OCI-LY1 (cell line): ENCODE measurements at regions not wholly inside any gene's neighbourhood (a gene's known extent, or its start where the extent isn't known, plus 50 kb on each side); places are given as distances from the start of the nearest gene placed in this dataset.
"Not testable (repeated sequence)": the region's sequence is repeated elsewhere in the genome, so short reads cannot be mapped to it uniquely, and the experiment has no call there.

Experiments
- H2AFZ ChIP-seq: fragments of 200-600 bp; sonication (generic), shearing (Covaris generic); 2 replicates; pipeline ENCODE4 v1.6.0; 2014; ENCODE audit warnings: antibody characterized with exemption, mild to moderate bottlenecking, low read length
- H3F3A ChIP-seq: fragments of 200-600 bp; sonication (generic), shearing (Covaris generic); 2 replicates; pipeline ENCODE4 v1.6.0; 2014; ENCODE audit warnings: mild to moderate bottlenecking, antibody characterized with exemption, low read length, moderate library complexity; ENCODE audit not compliant: insufficient read depth
- H3K27ac ChIP-seq: fragments of 200-600 bp; sonication (generic); 2 replicates; pipeline ENCODE4 v1.5.1; 2014; ENCODE audit warnings: low read length, mixed run types, mild to moderate bottlenecking, low read depth; ENCODE audit not compliant: poor library complexity, severe bottlenecking
- H3K27me3 ChIP-seq: fragments of 200-600 bp; sonication (generic); 2 replicates; pipeline ENCODE4 v1.6.0; 2014; ENCODE audit warnings: antibody characterized with exemption, mild to moderate bottlenecking, low read length, moderate library complexity; ENCODE audit not compliant: insufficient read depth
- H3K36me3 ChIP-seq: fragments of 200-600 bp; sonication (generic); 2 replicates; pipeline ENCODE4 v1.6.1; 2014; ENCODE audit warnings: mild to moderate bottlenecking, antibody characterized with exemption, low read length, moderate library complexity, mixed read lengths; ENCODE audit not compliant: insufficient read depth
- H3K4me1 ChIP-seq: fragments of 200-600 bp; sonication (generic); 2 replicates; pipeline ENCODE4 v1.5.1; 2014; ENCODE audit warnings: mild to moderate bottlenecking, low read length, moderate library complexity; ENCODE audit not compliant: insufficient read depth, severe bottlenecking
- H3K4me2 ChIP-seq: fragments of 200-600 bp; sonication (generic), shearing (Covaris generic); 2 replicates; pipeline ENCODE4 v1.6.1; 2014; ENCODE audit warnings: low read length
- H3K4me3 ChIP-seq: fragments of 200-600 bp; sonication (generic); 2 replicates; pipeline ENCODE4 v1.5.1; 2014; ENCODE audit warnings: low read length, low read depth, mild to moderate bottlenecking, mixed read lengths; ENCODE audit not compliant: poor library complexity, severe bottlenecking
- H3K79me2 ChIP-seq: fragments of 200-600 bp; shearing (Covaris generic); 2 replicates; pipeline ENCODE4 v1.6.1; 2016; ENCODE audit warnings: mixed run types, low read length, mixed read lengths; ENCODE audit not compliant: insufficient read depth
- H3K9ac ChIP-seq: fragments of 200-600 bp; sonication (generic), shearing (Covaris generic); 2 replicates; pipeline ENCODE4 v1.6.1; 2014; ENCODE audit warnings: mild to moderate bottlenecking, low read length, mixed read lengths
- H3K9me2 ChIP-seq: fragments of 200-600 bp; sonication (generic), shearing (Covaris generic); 2 replicates; pipeline ENCODE4 v1.6.1; 2014; ENCODE audit warnings: low read depth, mild to moderate bottlenecking, low read length, mixed read lengths
- H3K9me3 ChIP-seq: fragments of 200-600 bp; shearing (Covaris generic); 2 replicates; pipeline ENCODE4 v1.6.1; 2014; ENCODE audit warnings: low read length, mixed read lengths
- H4K20me1 ChIP-seq: fragments of 200-600 bp; sonication (generic), shearing (Covaris generic); 2 replicates; pipeline ENCODE4 v1.6.0; 2016; ENCODE audit warnings: mild to moderate bottlenecking, low read length; ENCODE audit not compliant: insufficient read depth
- EZH2 ChIP-seq: fragments of 200-600 bp; sonication (generic), shearing (Covaris generic); IDR thresholded peaks from 2 replicates; pipeline ENCODE4 v1.8.0; 2017; ENCODE audit warnings: borderline replicate concordance, mixed run types, mild to moderate bottlenecking, antibody characterized with exemption, low read length, moderate library complexity, mixed read lengths
- TF ChIP-seq, protein P1 (sequence below): fragments of 200-600 bp; sonication (generic), shearing (Covaris generic); IDR thresholded peaks from 2 replicates; pipeline ENCODE4 v1.5.1; 2017; ENCODE audit warnings: mild to moderate bottlenecking, antibody characterized with exemption, low read length, moderate library complexity, mixed read lengths

DNA sequence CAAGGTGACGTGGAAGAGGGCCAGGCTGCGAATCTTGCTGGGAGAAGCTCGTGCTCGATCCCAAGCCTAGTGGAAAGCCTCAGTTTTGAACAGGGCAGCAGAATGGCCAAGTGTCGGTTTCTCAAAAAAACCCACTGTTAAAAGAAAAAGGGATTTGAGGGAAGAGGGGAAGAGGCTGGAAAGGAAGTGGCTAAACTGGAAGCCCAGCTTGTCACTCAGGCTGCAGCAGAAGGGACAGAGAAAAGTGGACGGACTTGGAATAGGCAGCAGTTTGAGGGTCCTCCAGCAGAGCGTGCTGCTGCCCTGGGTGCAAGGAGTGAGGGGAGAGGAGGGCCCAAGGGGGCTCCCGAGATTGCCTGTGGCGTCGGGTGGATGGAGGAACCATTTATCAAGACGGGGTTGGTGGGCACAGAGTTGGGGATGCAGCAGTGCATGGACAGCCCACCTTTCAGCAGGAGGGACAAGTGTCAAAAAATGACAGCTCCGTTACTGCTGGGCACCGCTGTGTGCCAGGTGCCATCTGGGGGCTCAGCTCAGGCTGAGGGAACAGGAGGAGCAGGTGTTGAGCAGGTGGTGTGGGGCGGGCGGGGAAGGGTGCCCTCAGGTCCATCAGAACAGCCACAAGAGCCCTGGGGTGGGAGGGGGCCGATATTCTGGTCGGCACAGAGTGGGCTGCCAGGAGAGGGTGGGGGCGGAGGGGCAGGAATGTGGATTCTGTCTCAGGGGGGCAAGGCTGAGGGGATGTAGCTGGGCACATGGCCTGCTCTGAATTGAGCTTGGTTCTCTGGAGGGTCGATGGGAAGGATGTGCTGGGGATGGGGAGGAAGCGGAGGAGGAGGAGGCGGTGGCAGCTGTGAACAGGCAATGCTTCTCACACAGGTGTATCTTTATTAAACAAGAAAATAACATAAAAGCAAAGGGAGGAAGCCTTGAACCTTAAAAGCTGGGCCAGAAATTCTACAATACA is 73.1 kb upstream of the METTL9 start:
- not testable (repeated sequence) for H3K79me2 ChIP-seq, H3K9ac ChIP-seq

DNA sequence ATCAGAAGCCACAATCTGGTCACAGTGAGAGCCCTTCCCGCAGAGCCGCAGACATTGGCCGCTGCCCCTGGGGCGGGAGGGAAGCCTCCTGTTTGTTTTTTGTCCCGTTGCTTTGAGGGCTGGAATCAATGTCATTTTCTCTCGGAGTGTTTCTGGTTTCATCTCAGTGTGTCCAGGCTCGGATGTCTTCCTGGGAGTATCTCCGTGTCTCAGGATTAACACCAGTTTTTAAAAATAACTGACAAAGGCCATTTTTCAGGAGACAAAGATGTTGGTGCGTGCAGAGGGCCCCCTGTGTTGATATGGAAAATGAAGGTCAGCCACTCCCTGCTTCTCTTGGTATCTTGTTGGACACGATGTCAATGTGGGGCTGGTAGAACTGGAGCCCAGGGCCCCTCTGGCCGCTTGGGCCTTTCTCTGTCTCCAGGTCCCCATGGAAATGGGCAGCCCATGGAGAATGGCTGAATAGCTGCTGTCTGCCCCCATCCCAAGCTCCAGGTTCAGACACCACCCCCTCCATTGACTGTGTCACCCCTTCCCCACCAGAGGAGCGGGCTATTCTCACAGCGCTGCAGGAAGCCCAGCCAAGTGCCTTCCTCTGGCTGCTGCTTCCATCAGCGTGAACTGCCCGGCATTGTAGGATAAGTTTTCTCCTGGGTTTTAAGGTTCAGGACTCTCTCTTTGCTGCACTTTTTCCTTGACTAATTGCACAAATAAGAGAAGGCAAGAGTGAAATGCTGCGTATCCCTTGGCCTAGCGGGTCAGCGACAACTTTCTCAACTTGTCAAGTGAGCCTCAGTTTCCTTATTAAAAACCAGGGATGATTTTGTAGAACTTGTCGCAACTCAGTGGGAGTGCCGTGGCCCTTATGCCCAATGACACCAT is 72.2 kb upstream of the METTL9 start:
- H3K36me3 ChIP-seq = peaks cover 2% of the 10 kb centered on the region; the same call in 1 of the 2 replicates
- no peaks in the 10 kb centered on the region for H3K9me2 ChIP-seq
- no peak overlapping the region for H3K9ac ChIP-seq
- no peak overlapping the region for H3K4me2 ChIP-seq
- no peaks in the 10 kb centered on the region for H3F3A ChIP-seq
- no peak overlapping the region for H3K27ac ChIP-seq
- no peak for TF ChIP-seq EZH2
- TF ChIP-seq, protein P1, sequence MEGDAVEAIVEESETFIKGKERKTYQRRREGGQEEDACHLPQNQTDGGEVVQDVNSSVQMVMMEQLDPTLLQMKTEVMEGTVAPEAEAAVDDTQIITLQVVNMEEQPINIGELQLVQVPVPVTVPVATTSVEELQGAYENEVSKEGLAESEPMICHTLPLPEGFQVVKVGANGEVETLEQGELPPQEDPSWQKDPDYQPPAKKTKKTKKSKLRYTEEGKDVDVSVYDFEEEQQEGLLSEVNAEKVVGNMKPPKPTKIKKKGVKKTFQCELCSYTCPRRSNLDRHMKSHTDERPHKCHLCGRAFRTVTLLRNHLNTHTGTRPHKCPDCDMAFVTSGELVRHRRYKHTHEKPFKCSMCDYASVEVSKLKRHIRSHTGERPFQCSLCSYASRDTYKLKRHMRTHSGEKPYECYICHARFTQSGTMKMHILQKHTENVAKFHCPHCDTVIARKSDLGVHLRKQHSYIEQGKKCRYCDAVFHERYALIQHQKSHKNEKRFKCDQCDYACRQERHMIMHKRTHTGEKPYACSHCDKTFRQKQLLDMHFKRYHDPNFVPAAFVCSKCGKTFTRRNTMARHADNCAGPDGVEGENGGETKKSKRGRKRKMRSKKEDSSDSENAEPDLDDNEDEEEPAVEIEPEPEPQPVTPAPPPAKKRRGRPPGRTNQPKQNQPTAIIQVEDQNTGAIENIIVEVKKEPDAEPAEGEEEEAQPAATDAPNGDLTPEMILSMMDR = no peak
- peaks cover 11% of the 10 kb centered on the region for H3K4me1 ChIP-seq
- no peaks in the 10 kb centered on the region for H4K20me1 ChIP-seq
- H3K79me2 ChIP-seq = no peaks in the 10 kb centered on the region
- peaks cover 25% of the 10 kb centered on the region for H3K27me3 ChIP-seq
- no peak overlapping the region for H3K4me3 ChIP-seq
- H2AFZ ChIP-seq = no peak overlapping the region
- no peaks in the 10 kb centered on the region for H3K9me3 ChIP-seq

More for the DNA sequence above, 73.1 kb upstream of the METTL9 start:
- Histone ChIP-seq H3K4me1 (peaks cover 11% of the 10 kb centered on the region), H3K27me3 (peaks cover 25% of the 10 kb centered on the region)
- H2AFZ ChIP-seq, H3K4me3 ChIP-seq, H3K36me3 ChIP-seq, H3F3A ChIP-seq, H3K9me3 ChIP-seq, H4K20me1 ChIP-seq, H3K4me2 ChIP-seq, H3K9me2 ChIP-seq, H3K27ac ChIP-seq: not testable (repeated sequence)
- TF ChIP-seq, protein P1 = peak; percentile 32

DNA sequence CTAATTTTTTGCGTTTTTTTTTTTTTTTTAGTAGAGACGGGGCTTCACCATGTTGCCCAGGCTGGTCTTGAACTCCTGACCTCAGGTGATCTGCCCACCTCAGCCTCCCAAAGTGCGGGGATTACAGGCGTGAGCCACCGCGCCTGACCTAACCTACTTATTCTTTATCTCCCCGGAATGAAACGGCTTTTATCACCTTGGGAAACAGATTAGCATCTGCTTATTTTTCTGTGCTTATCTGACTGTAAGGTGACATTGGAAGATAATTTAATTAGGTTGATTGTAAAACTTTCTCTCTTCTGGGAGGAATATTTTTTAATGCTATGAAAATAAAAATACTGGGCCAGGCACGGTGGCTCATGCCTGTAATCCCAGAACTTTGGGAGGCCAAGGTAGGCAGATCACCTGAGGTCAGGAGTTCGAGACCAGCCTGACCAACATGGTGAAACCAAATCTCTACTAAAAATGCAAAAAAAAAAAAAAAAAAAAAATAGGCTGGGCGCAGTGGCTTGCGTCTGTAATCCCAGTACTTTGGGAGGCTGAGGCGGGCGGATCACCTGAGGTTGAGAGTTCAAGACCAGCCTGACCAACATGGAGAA is 70.2 kb upstream of the METTL9 start:
- H3F3A ChIP-seq, H3K9me3 ChIP-seq, H3K9ac ChIP-seq, H3K4me2 ChIP-seq, H4K20me1 ChIP-seq, H3K79me2 ChIP-seq, H2AFZ ChIP-seq, H3K36me3 ChIP-seq, H3K27ac ChIP-seq, H3K4me3 ChIP-seq, H3K9me2 ChIP-seq: not testable (repeated sequence)
- Histone ChIP-seq H3K27me3 (peaks cover 19% of the 10 kb centered on the region), H3K4me1 (peaks cover 11% of the 10 kb centered on the region)

DNA sequence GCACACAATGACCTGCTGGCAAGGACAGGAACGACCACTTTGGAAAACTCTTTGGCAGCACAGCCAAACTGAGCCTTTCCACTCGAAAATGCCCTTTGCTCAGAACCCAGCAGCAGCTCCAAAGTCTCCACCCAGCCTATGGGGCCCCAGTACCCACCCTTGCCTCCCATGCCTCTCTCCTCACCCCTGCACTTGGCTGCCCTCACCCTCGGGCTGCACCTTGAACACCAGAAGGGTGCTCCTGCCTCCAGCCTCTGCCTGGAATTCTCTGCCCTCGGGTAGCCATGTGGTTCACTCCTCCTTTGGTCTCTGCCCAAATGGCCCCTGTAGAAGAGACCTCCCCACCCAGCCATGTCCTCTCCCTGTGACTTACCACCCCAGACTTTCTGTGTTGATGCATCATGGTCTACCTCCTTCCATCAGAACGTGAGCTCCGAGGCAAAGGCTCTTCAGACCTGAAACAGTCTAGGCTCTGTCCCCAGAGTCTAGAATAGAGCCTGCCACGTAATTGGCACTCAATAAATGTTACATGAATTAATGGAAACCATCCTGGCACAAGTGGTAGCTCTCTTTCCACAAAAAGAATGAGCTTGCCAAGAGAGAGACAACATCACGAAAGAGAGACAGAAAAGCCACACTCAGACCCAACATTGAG is 68.5 kb upstream of the METTL9 start:
- H2AFZ ChIP-seq, H3K36me3 ChIP-seq, H3K9me2 ChIP-seq, H3K79me2 ChIP-seq, H3K27me3 ChIP-seq, H3K4me2 ChIP-seq, H3K9me3 ChIP-seq, H3K27ac ChIP-seq, H4K20me1 ChIP-seq, H3F3A ChIP-seq, H3K4me3 ChIP-seq, H3K9ac ChIP-seq: not testable (repeated sequence)
- H3K4me1 ChIP-seq = peaks cover 11% of the 10 kb centered on the region

DNA sequence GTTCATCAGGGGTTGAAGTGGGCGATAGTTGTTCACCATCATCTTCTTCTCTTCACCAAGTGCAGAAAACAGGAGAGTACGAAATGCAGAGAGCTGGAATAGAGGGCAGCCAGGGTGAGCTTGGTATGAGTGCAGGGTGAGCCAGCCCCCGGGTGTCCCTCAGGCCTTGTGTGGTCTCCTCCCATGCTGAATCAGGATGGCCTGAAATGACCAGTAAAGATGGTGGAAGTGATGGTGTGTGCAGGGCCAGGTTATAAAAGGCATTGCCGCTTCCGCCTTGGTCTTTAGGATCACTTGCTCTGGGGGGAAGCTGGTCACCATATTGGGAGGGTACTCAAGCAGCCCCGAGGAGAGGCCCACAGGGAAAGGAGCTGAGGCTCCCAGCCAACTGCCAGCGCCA is 66.4 kb upstream of the METTL9 start:
- H3F3A ChIP-seq, H3K4me1 ChIP-seq, H3K79me2 ChIP-seq, H4K20me1 ChIP-seq, H3K4me2 ChIP-seq, H3K9me3 ChIP-seq, H2AFZ ChIP-seq, H3K27ac ChIP-seq, H3K27me3 ChIP-seq, H3K9me2 ChIP-seq, H3K36me3 ChIP-seq, H3K4me3 ChIP-seq, H3K9ac ChIP-seq: not testable (repeated sequence)
